ENCODE measurements at regions not wholly inside any gene's neighbourhood (a gene's known extent, or its start where the extent isn't known, plus 50 kb on each side); places are given as distances from the start of the nearest gene placed in this dataset.

DNA sequence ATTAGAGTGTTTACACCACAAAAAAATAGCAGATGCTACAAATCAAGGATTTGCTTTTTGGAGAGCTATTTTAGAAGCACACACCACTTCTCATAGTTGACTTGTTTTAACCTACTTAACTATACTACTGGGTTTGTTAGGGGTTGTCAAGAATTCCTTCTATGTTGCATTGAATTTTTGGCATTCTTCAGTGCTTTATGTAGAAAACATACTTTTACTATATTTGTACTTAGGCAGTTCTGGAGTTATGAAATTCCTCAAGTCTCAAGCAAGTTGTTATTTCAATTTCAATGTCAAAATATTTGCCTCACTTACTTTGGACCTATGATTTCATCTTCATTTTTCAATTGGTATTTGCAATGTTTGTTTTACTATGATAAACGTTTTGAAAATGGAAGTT lies 449.6 kb downstream of the GLUD2 start:
- Histone ChIP-seq H3K27me3 (replicated peaks in 1 of 4; ENCODE audit: control extremely low read depth in 1 of 4, control insufficient read depth in 3 of 4, insufficient read depth in 4 of 4, low read length in 3 of 4) (no peaks in the 10 kb centered on the region), H4K20me1 (ENCODE audit: control insufficient read depth, insufficient read depth, low read length, poor library complexity, severe bottlenecking) (no peaks in the 10 kb centered on the region), H3K4me3 (ENCODE audit: control extremely low read depth in 1 of 5, extremely low read depth in 1 of 5, insufficient read depth in 1 of 5, low read depth in 2 of 5, low read length in 4 of 5) (no peak overlapping the region), H3K36me3 (replicated peaks in 1 of 2; ENCODE audit: control extremely low read depth in 1 of 2, control insufficient read depth in 1 of 2, extremely low read depth in 1 of 2, insufficient read depth in 2 of 2, low read length in 1 of 2) (no peaks in the 10 kb centered on the region), H3K4me1 (ENCODE audit: control insufficient read depth in 2 of 2, insufficient read depth in 2 of 2, low read length in 2 of 2) (no peaks in the 10 kb centered on the region), H2AFZ (ENCODE audit: insufficient read depth, low read depth, low read length, poor library complexity, severe bottlenecking) (no peak overlapping the region), H3K27ac (ENCODE audit: low read length in 2 of 2) (no peak overlapping the region), H3K79me2 (ENCODE audit: control insufficient read depth, insufficient read depth, low read length) (no peaks in the 10 kb centered on the region), H3K9me3 (ENCODE audit: control extremely low read depth in 1 of 3, control insufficient read depth in 2 of 3, insufficient read depth in 1 of 3, low read length in 2 of 3) (no peaks in the 10 kb centered on the region), H3K4me2 (replicated peaks; ENCODE audit: low read depth, low read length, poor library complexity, severe bottlenecking) (no peak overlapping the region), H3K9ac (ENCODE audit: low read length) (no peak overlapping the region)
- Mint-ChIP-seq H3K4me1 (no peaks in the 10 kb centered on the region), H3K27ac (no peak overlapping the region), H3K4me3 (no peak overlapping the region), H3K9me3 (ENCODE audit: insufficient read depth) (no peaks in the 10 kb centered on the region), H3K27me3 (no peaks in the 10 kb centered on the region)
- ChIA-PET CTCF (no interaction called here), POLR2A (no interaction called here)
- DNase-seq (no peak), ATAC-seq (ENCODE audit: low read depth) (no peak)
- TF ChIP-seq, protein P1, sequence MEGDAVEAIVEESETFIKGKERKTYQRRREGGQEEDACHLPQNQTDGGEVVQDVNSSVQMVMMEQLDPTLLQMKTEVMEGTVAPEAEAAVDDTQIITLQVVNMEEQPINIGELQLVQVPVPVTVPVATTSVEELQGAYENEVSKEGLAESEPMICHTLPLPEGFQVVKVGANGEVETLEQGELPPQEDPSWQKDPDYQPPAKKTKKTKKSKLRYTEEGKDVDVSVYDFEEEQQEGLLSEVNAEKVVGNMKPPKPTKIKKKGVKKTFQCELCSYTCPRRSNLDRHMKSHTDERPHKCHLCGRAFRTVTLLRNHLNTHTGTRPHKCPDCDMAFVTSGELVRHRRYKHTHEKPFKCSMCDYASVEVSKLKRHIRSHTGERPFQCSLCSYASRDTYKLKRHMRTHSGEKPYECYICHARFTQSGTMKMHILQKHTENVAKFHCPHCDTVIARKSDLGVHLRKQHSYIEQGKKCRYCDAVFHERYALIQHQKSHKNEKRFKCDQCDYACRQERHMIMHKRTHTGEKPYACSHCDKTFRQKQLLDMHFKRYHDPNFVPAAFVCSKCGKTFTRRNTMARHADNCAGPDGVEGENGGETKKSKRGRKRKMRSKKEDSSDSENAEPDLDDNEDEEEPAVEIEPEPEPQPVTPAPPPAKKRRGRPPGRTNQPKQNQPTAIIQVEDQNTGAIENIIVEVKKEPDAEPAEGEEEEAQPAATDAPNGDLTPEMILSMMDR (IDR thresholded peaks at IDR 0.05), result no peak
- no peak for TF ChIP-seq EZH2 (IDR thresholded peaks at IDR 0.05; ENCODE audit: borderline replicate concordance, insufficient read depth, low read depth, low read length, poor library complexity, severe bottlenecking)
- intact Hi-C loops (cut with micrococcal nuclease), result no loop called here
- no CpG with 5 or more reads among the region's 1 CpG for whole genome bisulfite sequencing (ENCODE audit: insufficient coverage)

DNA sequence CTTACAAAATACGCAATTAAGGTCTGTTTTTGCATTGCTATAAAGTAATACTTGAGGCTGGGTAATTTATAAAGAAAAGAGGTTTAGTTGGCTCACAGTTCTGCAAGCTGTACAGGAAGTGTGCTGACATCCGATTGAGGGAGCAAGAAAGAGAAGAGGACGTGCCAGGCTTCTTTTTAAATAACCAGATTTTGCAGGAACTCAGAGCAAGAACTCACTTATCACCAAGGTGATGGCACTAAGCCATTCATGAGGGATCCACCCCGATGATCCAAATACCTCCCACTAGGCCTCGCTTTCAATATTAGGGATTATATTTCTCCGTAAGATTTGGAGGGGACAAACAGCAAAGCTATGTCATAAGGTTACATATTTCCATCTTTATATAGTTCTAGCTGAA lies 456.7 kb downstream of the GLUD2 start:
- Mint-ChIP-seq H3K27me3 (no peaks in the 10 kb centered on the region), H3K4me1 (no peaks in the 10 kb centered on the region), H3K27ac (no peak overlapping the region), H3K9me3 (ENCODE audit: insufficient read depth) (no peaks in the 10 kb centered on the region), H3K4me3 (no peak overlapping the region)
- ChIA-PET POLR2A (no interaction called here), CTCF (no interaction called here)
- Histone ChIP-seq H4K20me1 (ENCODE audit: control insufficient read depth, insufficient read depth, low read length, poor library complexity, severe bottlenecking) (no peaks in the 10 kb centered on the region), H3K4me3 (ENCODE audit: control extremely low read depth in 1 of 5, extremely low read depth in 1 of 5, insufficient read depth in 1 of 5, low read depth in 2 of 5, low read length in 4 of 5) (no peak overlapping the region), H3K9me3 (ENCODE audit: control extremely low read depth in 1 of 3, control insufficient read depth in 2 of 3, insufficient read depth in 1 of 3, low read length in 2 of 3) (no peaks in the 10 kb centered on the region), H3K27me3 (replicated peaks in 1 of 4; ENCODE audit: control extremely low read depth in 1 of 4, control insufficient read depth in 3 of 4, insufficient read depth in 4 of 4, low read length in 3 of 4) (no peaks in the 10 kb centered on the region), H3K36me3 (replicated peaks in 1 of 2; ENCODE audit: control extremely low read depth in 1 of 2, control insufficient read depth in 1 of 2, extremely low read depth in 1 of 2, insufficient read depth in 2 of 2, low read length in 1 of 2) (no peaks in the 10 kb centered on the region), H3K4me2 (replicated peaks; ENCODE audit: low read depth, low read length, poor library complexity, severe bottlenecking) (no peak overlapping the region), H3K9ac (ENCODE audit: low read length) (no peak overlapping the region), H3K4me1 (ENCODE audit: control insufficient read depth in 2 of 2, insufficient read depth in 2 of 2, low read length in 2 of 2) (no peaks in the 10 kb centered on the region), H2AFZ (ENCODE audit: insufficient read depth, low read depth, low read length, poor library complexity, severe bottlenecking) (no peak overlapping the region), H3K27ac (ENCODE audit: low read length in 2 of 2) (no peak overlapping the region), H3K79me2 (ENCODE audit: control insufficient read depth, insufficient read depth, low read length) (no peaks in the 10 kb centered on the region)
- DNase-seq (no peak), ATAC-seq (ENCODE audit: low read depth) (no peak)
- no CpG with 5 or more reads among the region's 6 CpGs for WGBS (ENCODE audit: insufficient coverage)
- TF ChIP-seq, protein P1 (IDR thresholded peaks at IDR 0.05), result no peak
- TF ChIP-seq EZH2 (IDR thresholded peaks at IDR 0.05; ENCODE audit: borderline replicate concordance, insufficient read depth, low read depth, low read length, poor library complexity, severe bottlenecking), result no peak
- intact Hi-C loops (cut with micrococcal nuclease), result no loop called here

All from B cell (primary cell).